ENCODE measurements at regions not wholly inside any gene's neighbourhood (a gene's known extent, or its start where the extent isn't known, plus 50 kb on each side); places are given as distances from the start of the nearest gene placed in this dataset.

DNA sequence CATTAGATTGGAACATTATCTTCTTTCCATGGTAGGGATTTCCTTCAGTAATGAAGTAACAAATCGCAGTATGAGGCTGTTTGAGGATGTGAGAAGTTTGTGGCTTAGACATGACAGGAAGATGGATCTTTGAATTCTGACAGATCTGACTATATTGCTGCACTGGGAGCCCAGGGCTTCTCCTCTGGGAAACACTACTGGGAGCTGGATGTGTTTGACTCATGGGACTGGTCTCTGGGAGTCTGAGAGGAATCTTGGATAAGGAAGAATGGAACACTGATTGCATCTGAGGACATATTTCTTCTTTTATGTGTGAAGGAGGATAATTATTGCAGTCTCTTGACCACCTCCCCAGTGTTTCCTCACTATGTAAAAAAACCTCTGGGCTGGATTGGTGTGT lies 77.2 kb upstream of the ST6GAL2 start:
- TF ChIP-seq, protein P1, sequence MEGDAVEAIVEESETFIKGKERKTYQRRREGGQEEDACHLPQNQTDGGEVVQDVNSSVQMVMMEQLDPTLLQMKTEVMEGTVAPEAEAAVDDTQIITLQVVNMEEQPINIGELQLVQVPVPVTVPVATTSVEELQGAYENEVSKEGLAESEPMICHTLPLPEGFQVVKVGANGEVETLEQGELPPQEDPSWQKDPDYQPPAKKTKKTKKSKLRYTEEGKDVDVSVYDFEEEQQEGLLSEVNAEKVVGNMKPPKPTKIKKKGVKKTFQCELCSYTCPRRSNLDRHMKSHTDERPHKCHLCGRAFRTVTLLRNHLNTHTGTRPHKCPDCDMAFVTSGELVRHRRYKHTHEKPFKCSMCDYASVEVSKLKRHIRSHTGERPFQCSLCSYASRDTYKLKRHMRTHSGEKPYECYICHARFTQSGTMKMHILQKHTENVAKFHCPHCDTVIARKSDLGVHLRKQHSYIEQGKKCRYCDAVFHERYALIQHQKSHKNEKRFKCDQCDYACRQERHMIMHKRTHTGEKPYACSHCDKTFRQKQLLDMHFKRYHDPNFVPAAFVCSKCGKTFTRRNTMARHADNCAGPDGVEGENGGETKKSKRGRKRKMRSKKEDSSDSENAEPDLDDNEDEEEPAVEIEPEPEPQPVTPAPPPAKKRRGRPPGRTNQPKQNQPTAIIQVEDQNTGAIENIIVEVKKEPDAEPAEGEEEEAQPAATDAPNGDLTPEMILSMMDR (IDR thresholded peaks at IDR 0.05; ENCODE audit: borderline replicate concordance, extremely low read depth, low read length, poor library complexity, severe bottlenecking) = no peak
- TF ChIP-seq EZH2 (IDR thresholded peaks at IDR 0.05; ENCODE audit: borderline replicate concordance, low read depth, low read length, severe bottlenecking) = no peak
